KBM-7 (cell line): ENCODE measurements at regions not wholly inside any gene's neighbourhood (a gene's known extent, or its start where the extent isn't known, plus 50 kb on each side); places are given as distances from the start of the nearest gene placed in this dataset.
"Not testable (repeated sequence)": the region's sequence is repeated elsewhere in the genome, so short reads cannot be mapped to it uniquely, and the experiment has no call there.

ENCODE experiments used
- DNase-seq: peaks from one replicate; pipeline ENCODE4 v3.0.0-alpha.2; 2015
- in situ Hi-C: fragments of 300-500 bp; cut with MboI; formaldehyde crosslinking; loops from 2 replicates; pipeline ENCODE4 v1.14.3; 2020; ENCODE audit warnings: low sequenced_read_pairs, low pct_unique_long_range_greater_than_20kb, mixed read lengths

- in situ Hi-C loops = no loop called here
- no peak for DNase-seq
Measured at GRCh38 chr11:134591338-134591737, 179.3 kb upstream of the B3GAT1 start.

DNA sequence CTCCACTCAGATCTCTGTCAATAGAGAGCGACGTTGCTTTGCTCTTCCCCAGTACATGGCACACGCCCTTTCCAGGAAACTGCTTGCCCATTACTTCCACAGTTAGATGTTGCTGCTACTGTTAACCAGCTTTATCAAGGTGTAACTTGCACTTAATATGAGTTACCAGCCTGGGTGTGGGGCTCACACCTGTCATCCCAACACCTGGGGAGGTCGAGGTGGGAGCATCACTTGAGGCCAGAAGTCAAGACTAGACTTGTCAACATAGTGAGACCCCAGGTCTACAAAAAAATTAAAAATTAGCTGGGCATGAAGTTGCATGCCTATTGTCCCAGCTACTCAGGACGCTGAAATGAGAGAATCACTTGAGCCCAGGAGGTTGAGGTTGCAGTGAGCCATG, 177.1 kb upstream of the B3GAT1 start:
- DNase-seq = no peak

DNA sequence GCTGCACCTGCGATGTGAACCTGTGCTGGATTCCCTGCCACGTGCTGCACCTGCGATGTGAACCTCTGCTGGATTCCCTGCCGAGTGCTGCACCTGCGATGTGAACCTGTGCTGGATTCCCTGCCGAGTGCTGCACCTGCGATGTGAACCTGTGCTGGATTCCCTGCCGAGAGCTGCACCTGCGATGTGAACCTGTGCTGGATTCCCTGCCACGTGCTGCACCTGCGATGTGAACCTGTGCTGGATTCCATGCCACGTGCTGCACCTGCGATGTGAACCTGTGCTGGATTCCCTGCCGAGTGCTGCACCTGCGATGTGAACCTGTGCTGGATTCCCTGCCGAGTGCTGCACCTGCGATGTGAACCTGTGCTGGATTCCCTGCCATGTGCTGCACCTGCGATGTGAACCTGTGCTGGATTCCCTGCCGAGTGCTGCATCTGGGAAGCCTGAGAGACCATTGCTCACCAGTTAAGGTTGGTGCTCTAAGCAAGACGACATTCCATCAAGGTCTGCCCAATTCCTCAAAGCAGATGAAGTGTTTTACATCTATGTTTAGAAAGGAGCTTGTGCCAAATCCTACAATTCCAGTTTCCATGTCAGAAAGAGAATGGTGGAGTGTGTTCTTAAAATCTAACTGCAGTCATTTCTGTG, 176.5 kb upstream of the B3GAT1 start:
- in situ Hi-C loops, DNase-seq: not testable (repeated sequence)

More for the DNA sequence above, 177.1 kb upstream of the B3GAT1 start:
- in situ Hi-C loops = no loop called here

- DNase-seq = no peak
- in situ Hi-C loops = no loop called here
Measured at GRCh38 chr11:134587345-134587744, 175.3 kb upstream of the B3GAT1 start.

- in situ Hi-C loops = no loop called here
- no peak for DNase-seq
Measured at GRCh38 chr11:134586726-134587125, 174.7 kb upstream of the B3GAT1 start.

- DNase-seq = no peak
- in situ Hi-C loops = no loop called here
Measured at GRCh38 chr11:134585666-134586610, 173.9 kb upstream of the B3GAT1 start.

- peak; percentile 19 for DNase-seq
- in situ Hi-C loops = no loop called here
Measured at GRCh38 chr11:134584706-134585445, 172.8 kb upstream of the B3GAT1 start.

DNA sequence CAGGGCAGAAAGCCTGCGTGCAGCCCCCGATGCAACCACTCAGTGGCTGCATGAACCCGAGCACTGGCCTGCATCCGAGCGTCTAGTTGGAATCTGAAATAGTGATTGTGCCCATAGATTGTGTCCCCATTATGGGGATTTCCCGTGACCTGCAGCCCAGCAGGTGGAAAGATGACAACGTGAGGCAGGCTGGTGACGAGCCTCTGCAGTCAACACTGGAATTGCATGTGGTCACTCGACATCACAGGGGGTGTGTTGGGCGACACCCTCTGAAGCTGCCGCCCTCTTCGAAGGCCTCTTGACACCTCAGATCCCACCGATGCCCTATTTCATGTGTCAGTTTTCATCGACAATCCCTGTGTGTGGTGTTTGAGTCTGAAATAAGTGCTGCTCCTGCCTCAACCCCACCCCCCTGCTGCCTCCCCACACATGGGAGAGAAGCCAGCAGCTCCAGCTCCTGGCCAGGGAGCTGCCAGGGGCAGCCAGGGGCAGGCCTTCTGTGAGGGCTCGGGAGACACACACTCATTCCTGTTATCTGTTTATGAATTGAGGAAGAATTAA, 172.0 kb upstream of the B3GAT1 start:
- in situ Hi-C loops = no loop called here

DNA sequence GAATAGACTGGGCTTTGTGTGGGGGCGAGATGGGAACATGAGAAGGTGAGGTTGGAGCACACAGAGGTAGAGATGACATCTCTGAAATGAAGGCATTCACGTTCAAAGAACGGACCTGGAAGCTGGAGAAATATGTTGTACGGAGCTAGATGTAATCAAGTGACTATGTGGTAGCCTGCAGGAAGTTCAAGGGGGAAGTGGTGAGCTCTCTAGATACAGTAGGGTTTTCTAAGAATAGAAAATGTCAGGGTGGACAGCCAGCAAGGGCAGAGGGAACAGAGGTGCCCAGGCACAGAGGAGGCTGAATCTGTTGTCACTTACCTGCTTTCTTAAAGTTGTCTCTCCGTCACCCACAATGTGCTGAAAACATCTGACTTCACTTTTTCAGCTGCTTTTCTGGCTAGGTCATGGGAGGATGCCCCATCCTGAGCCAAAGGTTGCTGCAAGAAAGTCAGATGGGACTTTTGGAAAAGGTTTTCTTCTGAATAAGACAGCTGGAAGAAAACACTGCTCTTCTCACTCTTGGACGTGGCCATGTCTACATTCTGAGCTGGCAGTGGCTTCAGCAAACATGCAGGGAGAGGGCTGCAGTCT, 171.5 kb upstream of the B3GAT1 start:
- in situ Hi-C loops = no loop called here
- DNase-seq = peak; percentile 77

More for the DNA sequence above, 172.0 kb upstream of the B3GAT1 start:
- DNase-seq = no peak

DNA sequence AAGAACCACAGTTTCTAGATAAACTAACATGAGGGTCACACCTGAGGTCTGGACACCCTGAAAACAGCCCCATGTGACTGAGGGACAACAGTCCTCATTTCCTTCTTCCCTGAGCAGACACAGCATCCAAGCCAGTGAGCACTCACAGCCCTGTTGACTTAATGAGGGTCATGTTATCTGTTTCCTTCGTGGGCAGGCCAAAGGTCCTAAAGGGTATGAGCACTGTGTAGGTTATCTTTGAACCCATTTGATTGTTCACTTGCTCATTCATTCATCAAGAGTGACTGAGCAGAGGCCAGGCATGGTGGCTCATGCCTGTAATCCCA, 170.7 kb upstream of the B3GAT1 start:
- in situ Hi-C loops = no loop called here

GRCh38 chr11:134581966-134582769, 170.1 kb upstream of the B3GAT1 start:
- no peak for DNase-seq
- in situ Hi-C loops = no loop called here

More for the DNA sequence above, 170.7 kb upstream of the B3GAT1 start:
- no peak for DNase-seq

DNA sequence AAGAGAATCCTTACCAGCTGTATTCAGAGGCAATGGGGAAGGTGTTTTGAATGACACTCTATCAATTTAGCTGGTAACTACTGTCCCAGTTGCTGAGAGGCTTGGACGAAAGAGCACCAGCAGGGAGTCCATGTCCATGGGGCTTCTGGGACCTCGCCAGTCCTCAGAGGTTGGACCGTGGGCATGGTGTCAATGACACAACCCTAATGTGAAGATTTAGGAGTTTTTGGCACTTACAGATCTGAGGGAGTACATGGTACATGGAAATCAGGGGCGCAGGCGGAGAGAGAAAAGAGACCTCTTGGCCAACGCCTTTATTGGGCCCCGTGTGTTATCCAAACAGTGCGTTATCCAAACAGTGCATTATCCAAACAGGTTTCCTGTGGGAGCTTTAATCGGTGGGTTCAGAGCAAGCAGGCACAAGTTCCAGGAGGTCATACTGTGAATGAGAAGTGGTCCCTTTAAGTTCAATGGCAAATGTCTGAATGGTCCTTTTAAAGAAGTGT, 169.1 kb upstream of the B3GAT1 start:
- in situ Hi-C loops = no loop called here
- DNase-seq = no peak

GRCh38 chr11:134580610-134580975, 168.6 kb upstream of the B3GAT1 start:
- no peak for DNase-seq
- in situ Hi-C loops = no loop called here

GRCh38 chr11:134579724-134580609, 167.9 kb upstream of the B3GAT1 start:
- no peak for DNase-seq

DNA sequence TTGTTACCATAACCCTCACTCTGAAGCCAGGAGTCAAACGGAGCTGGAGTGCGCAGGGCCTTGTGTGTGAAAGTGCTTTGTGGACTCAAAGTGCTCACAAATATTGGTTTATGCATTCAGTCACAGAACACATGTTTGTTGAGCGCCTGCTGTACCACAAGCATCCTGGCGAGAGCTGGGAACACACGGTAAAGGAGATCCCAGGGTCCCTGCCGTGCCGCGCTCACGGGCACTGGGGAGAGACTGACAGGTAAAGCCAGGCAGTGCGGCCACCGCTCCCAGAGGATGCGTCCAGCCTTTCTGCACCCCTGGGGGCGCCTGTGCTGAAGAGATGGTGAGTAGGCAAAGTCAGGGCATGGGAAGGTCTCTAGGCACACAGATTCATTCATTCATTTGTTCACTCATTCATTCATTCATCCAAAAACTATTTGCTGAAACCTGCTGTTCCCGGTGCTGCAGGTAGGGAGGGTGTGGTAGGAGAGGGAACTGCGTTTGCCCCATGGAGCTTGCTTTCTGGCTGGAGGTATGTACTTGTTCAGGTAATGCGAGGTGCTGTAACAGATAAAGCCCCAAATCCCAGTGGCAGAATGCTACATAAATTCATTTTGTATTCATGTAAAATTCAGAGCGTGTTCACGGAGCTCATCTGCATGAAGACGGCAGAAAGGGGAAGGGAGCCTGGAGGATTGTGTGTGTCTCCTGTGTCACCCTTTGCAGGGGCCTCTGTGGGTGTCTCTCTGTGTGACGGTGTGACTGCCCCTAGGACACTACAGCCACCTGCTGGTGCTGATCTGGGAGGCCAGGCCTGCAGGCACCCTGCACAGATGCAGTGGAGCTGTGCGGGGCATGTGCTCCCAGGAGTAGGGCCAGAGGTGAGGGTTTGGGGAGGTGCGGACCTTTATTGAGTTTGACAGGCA, 167.0 kb upstream of the B3GAT1 start:
- in situ Hi-C loops = no loop called here
- peak; percentile 32 for DNase-seq

More at GRCh38 chr11:134579724-134580609, 167.9 kb upstream of the B3GAT1 start:
- in situ Hi-C loops = no loop called here

GRCh38 chr11:134577751-134578395, 165.8 kb upstream of the B3GAT1 start:
- in situ Hi-C loops = no loop called here
- no peak for DNase-seq
